Stimulated activated CD8-positive, alpha-beta memory T cell treated with anti-CD3 and anti-CD28 coated beads, Interleukin-7, amount 100 ng/mL, for 48 hours (primary cell): ENCODE measurements at regions not wholly inside any gene's neighbourhood (a gene's known extent, or its start where the extent isn't known, plus 50 kb on each side); places are given as distances from the start of the nearest gene placed in this dataset.

Experiments used
- DNase-seq, 2 donors: peaks; one replicate each; pipeline ENCODE4 v3.0.0-alpha.2; 2020; ENCODE audit warnings: low read depth in 1 of 2; ENCODE audit errors: extremely low read depth in 1 of 2

DNA sequence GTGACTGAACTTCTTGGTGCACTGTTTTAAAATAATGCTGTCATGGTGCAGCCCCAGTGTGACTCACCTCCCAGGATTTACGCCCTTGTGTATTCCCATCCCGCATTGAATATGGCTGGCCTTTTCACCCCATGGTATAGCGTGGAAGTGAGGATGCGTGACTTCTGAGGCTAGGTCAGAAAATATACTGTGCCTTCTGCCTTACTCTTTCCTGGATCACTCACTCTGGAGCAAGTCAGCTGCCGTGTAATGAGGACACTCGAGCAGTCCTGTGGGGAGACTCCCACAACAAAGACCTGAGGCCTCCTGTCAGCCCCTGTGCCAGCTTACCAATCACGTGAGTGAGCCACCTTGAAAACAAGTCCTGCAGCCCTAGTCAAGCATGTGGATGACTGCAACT lies 471.9 kb upstream of the KIRREL3 start:
- DNase-seq: no peak

- no peak for DNase-seq
Observed at GRCh38 chr11:127471662-127472061, 471.1 kb upstream of the KIRREL3 start.

- DNase-seq: no peak
Observed at GRCh38 chr11:127470306-127470884, 469.8 kb upstream of the KIRREL3 start.

DNA sequence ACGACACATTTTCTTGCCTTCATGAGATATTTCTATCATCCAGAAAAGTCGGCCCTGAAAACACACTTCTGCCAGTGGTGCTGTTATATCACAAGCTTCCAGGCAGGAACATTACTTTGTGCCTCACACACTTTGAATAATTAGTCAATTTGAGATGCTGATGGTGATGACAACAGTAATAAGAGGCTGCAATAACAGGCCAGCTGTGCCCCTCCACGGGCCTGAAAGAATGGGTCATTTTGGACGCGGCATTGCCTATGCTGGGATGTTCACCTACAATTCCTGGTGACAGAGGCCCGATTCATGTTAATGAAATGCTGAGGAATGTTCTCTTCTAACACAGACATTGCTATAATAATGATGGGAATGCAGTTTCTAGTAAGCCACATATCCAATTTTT lies 463.8 kb upstream of the KIRREL3 start:
- no peak for DNase-seq

DNA sequence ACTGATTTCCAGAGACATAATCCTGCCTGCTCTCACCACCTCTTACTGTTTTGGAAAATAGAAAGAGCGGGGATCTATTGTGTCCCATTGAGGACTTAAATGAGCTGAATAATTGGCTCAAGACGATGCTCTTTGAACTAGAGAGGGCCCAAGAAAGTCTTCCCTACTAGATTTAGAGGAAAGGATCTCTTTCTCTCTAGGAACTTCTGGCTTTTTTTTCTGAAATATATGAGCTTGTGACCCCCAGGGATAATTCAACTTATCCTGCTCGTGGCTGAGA lies 461.4 kb upstream of the KIRREL3 start:
- DNase-seq: no peak

DNA sequence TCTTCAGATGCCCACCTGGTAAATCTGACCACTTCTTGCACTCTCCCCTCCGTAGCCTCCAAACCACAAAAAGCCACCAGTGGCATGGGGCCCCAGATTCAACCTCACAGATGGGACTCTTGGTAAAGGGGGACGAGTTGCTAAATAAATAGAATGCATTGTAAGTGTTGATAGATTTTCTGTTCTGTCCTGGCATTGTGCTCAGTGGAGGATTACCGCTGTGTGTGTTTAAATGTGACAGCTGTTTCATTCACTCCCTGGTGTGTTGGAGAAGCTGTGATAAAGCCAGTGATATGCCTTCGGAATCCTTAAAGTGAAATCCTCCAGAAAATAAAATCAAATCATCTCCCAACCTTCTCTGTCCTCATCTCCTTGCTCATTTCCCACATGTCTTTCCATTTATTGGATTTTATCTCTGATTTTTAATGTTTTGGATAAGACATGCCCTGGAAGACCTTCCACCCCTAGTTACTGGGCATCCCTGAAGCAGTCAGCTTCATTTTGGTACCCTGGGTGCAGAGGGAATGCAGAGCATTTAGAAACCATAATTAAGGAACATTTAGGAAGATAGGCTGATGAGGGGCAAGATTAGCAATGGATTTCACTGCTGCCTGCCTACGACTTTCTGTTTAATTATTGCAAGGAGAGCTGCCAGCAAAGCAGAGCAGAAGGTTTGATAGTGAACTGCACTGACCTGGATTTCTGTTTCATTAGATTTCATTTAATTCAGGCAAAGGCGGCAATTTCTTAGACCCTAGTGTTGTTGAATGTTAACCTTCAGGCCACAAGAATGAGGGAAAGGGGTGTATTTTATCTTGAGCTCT lies 460.9 kb upstream of the KIRREL3 start:
- no peak for DNase-seq

DNA sequence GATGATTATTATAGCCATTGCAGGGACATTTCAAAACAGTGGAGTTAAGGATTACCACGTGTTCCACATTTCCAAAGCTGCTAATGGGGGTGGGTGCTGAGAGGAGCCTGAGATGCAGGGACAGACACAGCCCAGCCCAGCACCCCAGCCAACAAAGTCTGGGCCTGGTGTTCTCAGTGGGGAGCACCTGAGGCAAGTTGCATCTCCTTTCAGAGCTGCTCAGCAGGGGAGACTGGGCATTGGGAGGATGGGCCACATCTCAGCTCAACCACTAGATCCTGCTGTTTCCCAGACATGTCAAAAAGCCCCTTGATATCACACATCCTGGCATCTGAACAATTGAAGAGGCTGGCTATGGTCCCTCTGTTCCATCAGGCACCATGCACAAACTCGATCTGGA lies 458.0 kb upstream of the KIRREL3 start:
- DNase-seq: no peak

DNA sequence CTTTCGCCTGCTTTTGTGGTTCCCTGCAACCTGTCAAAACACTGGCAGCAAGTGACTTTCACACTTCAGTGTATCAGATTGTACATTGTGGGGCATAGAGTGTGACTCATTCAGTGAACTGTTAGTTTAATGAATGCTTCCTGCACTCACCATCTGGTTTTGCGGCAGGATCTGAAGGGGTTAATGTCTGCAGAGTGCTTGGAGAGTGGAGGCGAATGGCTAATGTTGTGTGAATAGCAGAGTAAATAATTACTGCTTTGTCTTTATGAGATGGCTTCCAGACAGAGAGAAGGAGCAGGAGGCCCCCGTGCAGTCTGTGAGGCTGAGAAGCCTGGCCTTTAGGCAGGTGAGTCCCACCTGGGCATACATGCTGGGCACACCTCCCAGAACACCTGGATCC lies 454.3 kb upstream of the KIRREL3 start:
- DNase-seq: no peak

GRCh38 chr11:127452533-127452932 lies 452.0 kb upstream of the KIRREL3 start:
- DNase-seq: no peak

GRCh38 chr11:127451861-127452260 lies 451.3 kb upstream of the KIRREL3 start:
- no peak for DNase-seq

DNA sequence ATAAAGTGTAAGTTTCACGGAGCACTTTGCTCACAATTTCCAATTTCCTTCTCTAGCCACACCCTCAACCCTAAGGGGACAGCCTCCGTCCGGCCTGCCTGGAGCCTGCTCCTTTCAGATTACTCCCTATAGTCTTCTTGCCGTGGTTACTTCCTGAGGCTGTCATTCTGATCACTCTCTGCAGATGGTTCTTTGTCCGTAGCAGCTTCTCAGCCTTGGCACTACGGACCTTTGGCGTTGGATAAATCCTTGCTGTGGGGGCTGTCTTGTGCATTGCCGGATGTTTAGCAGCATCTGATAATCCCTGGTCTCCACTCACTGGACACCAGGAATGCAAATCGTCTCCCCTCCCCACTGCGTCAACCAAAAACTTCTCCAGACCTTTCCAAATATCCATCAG lies 447.5 kb upstream of the KIRREL3 start:
- no peak for DNase-seq

DNA sequence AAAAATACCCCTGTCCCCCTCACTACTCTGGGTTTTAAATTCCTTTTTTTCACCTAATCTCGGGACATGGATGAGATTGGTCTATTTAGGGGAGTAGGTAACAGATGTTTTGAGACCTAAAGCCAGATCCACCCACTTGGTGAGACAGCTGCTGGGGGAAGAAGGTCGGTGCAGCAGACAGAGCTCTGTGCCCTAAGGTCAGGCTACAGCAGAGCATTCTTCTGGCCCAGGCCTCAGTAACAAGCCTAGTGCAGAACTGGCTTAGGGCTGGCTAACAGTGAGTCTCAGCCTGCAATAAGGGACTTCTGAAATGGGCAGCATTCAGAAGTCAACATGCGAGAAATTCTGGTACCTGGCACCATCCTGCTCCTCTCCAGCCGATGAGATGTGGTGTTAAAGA lies 444.9 kb upstream of the KIRREL3 start:
- no peak for DNase-seq

DNA sequence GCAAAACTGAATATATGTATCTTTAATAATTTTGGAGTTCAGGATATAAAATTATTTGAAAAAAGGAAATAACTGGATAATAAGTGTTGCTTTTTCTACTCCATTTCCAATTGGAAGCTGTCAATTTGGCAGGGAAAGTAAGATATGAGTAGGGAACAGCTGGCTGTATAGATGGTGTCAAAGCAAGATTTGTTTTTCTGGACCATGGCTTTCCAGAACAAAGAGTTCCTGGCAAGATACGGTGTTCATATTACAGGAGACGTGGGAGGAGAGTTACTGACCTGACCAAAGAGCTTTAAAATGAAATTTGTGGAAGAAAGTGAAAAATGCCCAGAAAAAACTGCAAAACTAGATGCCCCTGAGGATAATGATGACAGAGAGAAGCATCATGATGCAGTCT lies 442.7 kb upstream of the KIRREL3 start:
- DNase-seq: no peak

- no peak for DNase-seq
Observed at GRCh38 chr11:127440616-127441015, 440.0 kb upstream of the KIRREL3 start.

- no peak for DNase-seq
Observed at GRCh38 chr11:127425281-127425680, 424.7 kb upstream of the KIRREL3 start.

- no peak for DNase-seq
Observed at GRCh38 chr11:127424661-127425060, 424.1 kb upstream of the KIRREL3 start.

DNA sequence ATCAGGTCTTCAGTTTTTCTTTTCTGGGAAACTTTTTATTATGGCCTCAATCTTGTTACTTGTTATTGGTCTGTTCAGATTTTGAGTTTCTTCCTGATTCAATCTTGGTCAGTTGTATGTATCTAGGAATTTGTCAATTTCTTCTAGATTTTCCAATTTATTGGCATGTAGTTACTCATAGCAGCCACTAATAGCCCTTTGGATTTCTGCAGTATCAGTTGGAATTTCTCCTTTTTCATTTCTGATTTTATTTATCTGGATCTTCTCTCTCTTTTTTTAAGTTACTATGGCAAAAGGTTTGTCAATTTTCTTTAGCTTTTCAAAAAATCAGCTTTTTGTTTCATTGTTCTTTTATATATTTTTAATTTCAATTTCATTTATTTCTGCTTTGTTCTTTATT lies 419.6 kb upstream of the KIRREL3 start:
- DNase-seq: no peak

- DNase-seq: no peak
Observed at GRCh38 chr11:127412722-127413380, 412.3 kb upstream of the KIRREL3 start.

- no peak for DNase-seq
Observed at GRCh38 chr11:127412234-127412633, 411.7 kb upstream of the KIRREL3 start.

GRCh38 chr11:127411283-127411682 lies 410.7 kb upstream of the KIRREL3 start:
- DNase-seq: no peak

GRCh38 chr11:127395034-127395433 lies 394.5 kb upstream of the KIRREL3 start:
- no peak for DNase-seq

DNA sequence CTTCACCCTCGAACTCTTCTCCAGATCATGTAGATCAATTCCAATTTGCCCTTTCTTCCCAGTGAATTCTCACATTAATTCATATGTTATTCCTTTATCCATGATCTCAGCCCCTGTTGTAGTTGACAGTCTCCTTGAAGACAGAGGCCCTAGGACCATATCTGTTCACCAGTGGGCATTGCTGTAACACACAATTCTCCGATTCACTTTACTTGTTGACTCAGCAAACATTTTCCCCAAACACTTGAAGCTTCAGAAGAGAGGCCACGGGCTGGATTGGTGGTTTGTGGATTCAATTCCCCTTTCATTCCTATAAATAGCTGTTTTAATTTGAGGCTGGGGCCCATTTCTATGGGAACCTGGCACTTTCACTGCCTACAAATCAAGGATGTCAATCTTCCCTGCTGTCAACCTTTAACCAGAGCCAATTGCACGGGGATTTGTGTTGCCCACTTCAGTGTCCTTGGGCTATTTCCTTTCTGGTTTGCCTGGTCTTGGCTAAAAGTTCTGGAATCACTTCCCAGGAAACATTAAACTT lies 393.0 kb upstream of the KIRREL3 start:
- DNase-seq: no peak
